HEK293 (cell line): ENCODE measurements at regions not wholly inside any gene's neighbourhood (a gene's known extent, or its start where the extent isn't known, plus 50 kb on each side); places are given as distances from the start of the nearest gene placed in this dataset.

Experiments
- CTCF ChIA-PET: fragments of 350-600 bp; formaldehyde crosslinking; extraction: SDS; loops from one replicate; lab custom pipeline; 2021; ENCODE audit warnings: antibody characterized with exemption; lab: Yijun Ruan, JAX
- POLR2A ChIA-PET: fragments of 300-600 bp; formaldehyde crosslinking; extraction: SDS; loops from one replicate; lab custom pipeline; 2020; ENCODE audit warnings: antibody characterized with exemption, inconsistent platforms; lab: Yijun Ruan, JAX
- H3K27ac ChIP-seq: fragments of 200-500 bp; sonication (Bioruptor generic); 2 replicates; pipeline ENCODE4 v1.5.1; 2014; ENCODE audit warnings: low read depth, low read length, control low read depth, inconsistent platforms; ENCODE audit errors: extremely low read depth
- H3K36me3 ChIP-seq, 2 experiments: fragments of 200-500 bp in 1 of 2; sonication (Bioruptor generic) in 1 of 2; 1 replicate in 1 of 2; 2 replicates in 1 of 2; pipeline ENCODE4 v1.5.1; 2014 to 2017; ENCODE audit warnings: inconsistent platforms in 2 of 2, low read length in 2 of 2; ENCODE audit not compliant: control insufficient read depth in 2 of 2, insufficient read depth in 1 of 2
- H3K4me1 ChIP-seq: fragments of 200-500 bp; sonication (Bioruptor generic); 2 replicates; pipeline ENCODE4 v1.5.1; 2014; ENCODE audit warnings: mild to moderate bottlenecking, low read length, inconsistent platforms; ENCODE audit not compliant: control insufficient read depth, insufficient read depth
- H3K4me3 ChIP-seq: 2 replicates; pipeline ENCODE4 v1.5.1; 2011; ENCODE audit warnings: low read depth, mild to moderate bottlenecking, control low read depth, low read length, moderate library complexity
- H3K9me3 ChIP-seq: fragments of 200-500 bp; sonication (Bioruptor generic); 2 replicates; pipeline ENCODE4 v1.5.1; 2014; ENCODE audit warnings: low read depth, low read length, inconsistent platforms; ENCODE audit not compliant: control insufficient read depth, insufficient read depth
- ATF2 ChIP-seq: fragments of 450-650 bp; formaldehyde crosslinking; IDR thresholded peaks from 2 replicates; pipeline ENCODE4 v1.5.1; 2016; ENCODE audit warnings: missing biosample characterization, missing genetic modification characterization, low read depth
- KLF9 ChIP-seq: fragments of 450-650 bp; formaldehyde crosslinking; IDR thresholded peaks from 2 replicates; pipeline ENCODE4 v1.5.1; 2016; ENCODE audit warnings: missing biosample characterization, missing genetic modification characterization, low read depth
- PRDM1 ChIP-seq: fragments of 450-650 bp; formaldehyde crosslinking; IDR thresholded peaks from 2 replicates; pipeline ENCODE4; 2016; ENCODE audit warnings: missing biosample characterization, missing genetic modification characterization
- PRDM4 ChIP-seq: fragments of 450-650 bp; formaldehyde crosslinking; IDR thresholded peaks from 2 replicates; pipeline ENCODE4 v1.5.1; 2017; ENCODE audit warnings: missing biosample characterization, missing genetic modification characterization
- SCRT2 ChIP-seq: fragments of 450-650 bp; formaldehyde crosslinking; IDR thresholded peaks from 2 replicates; pipeline ENCODE4 v1.5.1; 2016; ENCODE audit warnings: missing biosample characterization, missing genetic modification characterization
- SP2 ChIP-seq: fragments of 450-650 bp; formaldehyde crosslinking; IDR thresholded peaks from 2 replicates; pipeline ENCODE4 v1.5.1; 2016; ENCODE audit warnings: missing biosample characterization, missing genetic modification characterization
- ZEB2 ChIP-seq: fragments of 450-650 bp; formaldehyde crosslinking; IDR thresholded peaks from 2 replicates; pipeline ENCODE4 v1.5.1; 2016; ENCODE audit warnings: missing biosample characterization, missing genetic modification characterization
- ZIC2 ChIP-seq: fragments of 450-650 bp; formaldehyde crosslinking; IDR thresholded peaks from 2 replicates; pipeline ENCODE4 v1.5.1; 2016; ENCODE audit warnings: missing biosample characterization, missing genetic modification characterization
- ZNF121 ChIP-seq: fragments of 450-650 bp; formaldehyde crosslinking; IDR thresholded peaks from 2 replicates; pipeline ENCODE4 v1.5.1; 2016; ENCODE audit warnings: missing biosample characterization, missing genetic modification characterization
- ZNF138 ChIP-seq: fragments of 450-650 bp; formaldehyde crosslinking; IDR thresholded peaks from 2 replicates; pipeline ENCODE4 v1.5.1; 2016; ENCODE audit warnings: missing biosample characterization, missing genetic modification characterization, borderline replicate concordance
- ZNF202 ChIP-seq: fragments of 450-650 bp; formaldehyde crosslinking; IDR thresholded peaks from 2 replicates; pipeline ENCODE4 v1.5.1; 2016; ENCODE audit warnings: missing biosample characterization, missing genetic modification characterization, borderline replicate concordance
- ZNF221 ChIP-seq: fragments of 450-650 bp; formaldehyde crosslinking; IDR thresholded peaks from 2 replicates; pipeline ENCODE4 v1.5.1; 2017; ENCODE audit warnings: missing biosample characterization, missing genetic modification characterization, borderline replicate concordance
- ZNF280C ChIP-seq: fragments of 450-650 bp; formaldehyde crosslinking; IDR thresholded peaks from 2 replicates; pipeline ENCODE4 v1.5.1; 2016; ENCODE audit warnings: missing biosample characterization, missing genetic modification characterization
- ZNF335 ChIP-seq: fragments of 450-650 bp; formaldehyde crosslinking; conservative IDR thresholded peaks from 2 replicates; pipeline ENCODE4 v1.5.1; 2016; ENCODE audit warnings: missing biosample characterization, missing genetic modification characterization
- ZNF423 ChIP-seq: fragments of 450-650 bp; formaldehyde crosslinking; IDR thresholded peaks from 2 replicates; pipeline ENCODE4 v1.5.1; 2016; ENCODE audit warnings: missing biosample characterization, missing genetic modification characterization
- ZNF433 ChIP-seq: fragments of 450-650 bp; formaldehyde crosslinking; IDR thresholded peaks from 2 replicates; pipeline ENCODE4 v1.5.1; 2016; ENCODE audit warnings: missing biosample characterization, missing genetic modification characterization, low read depth
- ZNF518A ChIP-seq: fragments of 450-650 bp; formaldehyde crosslinking; conservative IDR thresholded peaks from 2 replicates; pipeline ENCODE4 v1.5.1; 2016; ENCODE audit warnings: low read depth, missing biosample characterization, missing genetic modification characterization
- ZNF529 ChIP-seq: fragments of 450-650 bp; formaldehyde crosslinking; IDR thresholded peaks from 2 replicates; pipeline ENCODE4 v1.5.1; 2017; ENCODE audit warnings: missing genetic modification characterization, missing biosample characterization; ENCODE audit not compliant: insufficient replicate concordance
- ZNF560 ChIP-seq: fragments of 450-650 bp; formaldehyde crosslinking; IDR thresholded peaks from 2 replicates; pipeline ENCODE4 v1.5.1; 2017; ENCODE audit warnings: missing biosample characterization, missing genetic modification characterization, borderline replicate concordance
- ZNF585B ChIP-seq: fragments of 450-650 bp; formaldehyde crosslinking; IDR thresholded peaks from 2 replicates; pipeline ENCODE4 v1.5.1; 2016; ENCODE audit warnings: missing biosample characterization, missing genetic modification characterization
- ZNF660 ChIP-seq: fragments of 450-650 bp; IDR thresholded peaks from 2 replicates; pipeline ENCODE4 v1.5.1; 2018; ENCODE audit warnings: missing biosample characterization, mild to moderate bottlenecking, missing genetic modification characterization
- ZNF830 ChIP-seq: fragments of 450-650 bp; IDR thresholded peaks from 2 replicates; pipeline ENCODE4 v1.5.0; 2018; ENCODE audit warnings: missing biosample characterization, missing genetic modification characterization, low read depth, mild to moderate bottlenecking, moderate library complexity
- ZSCAN18 ChIP-seq: fragments of 450-650 bp; formaldehyde crosslinking; IDR thresholded peaks from 2 replicates; pipeline ENCODE4 v1.5.1; 2016; ENCODE audit warnings: missing biosample characterization, missing genetic modification characterization
- ZSCAN30 ChIP-seq: fragments of 450-650 bp; IDR thresholded peaks from 2 replicates; pipeline ENCODE4 v1.5.1; 2018; ENCODE audit warnings: missing biosample characterization, mild to moderate bottlenecking, missing genetic modification characterization, moderate library complexity

GRCh38 chr15:47184003-47184907 is 533.0 kb upstream of the SEMA6D start:
- ChIA-PET POLR2A (interaction anchor here (0.5 kb wide), 1 partner anchor 283 kb away, joined by 4 read pairs; no protein-coding TSS in a partner anchor), CTCF (no interaction called here)
- peak overlapping the region; percentile 47 for H3K4me3 ChIP-seq
- no peaks in the 10 kb centered on the region for H3K36me3 ChIP-seq
- H3K9me3 ChIP-seq, result no peaks in the 10 kb centered on the region
- H3K4me1 ChIP-seq, result no peaks in the 10 kb centered on the region
- peak overlapping the region; percentile 70; the same call in 1 of the 2 replicates for H3K27ac ChIP-seq
- TF ChIP-seq ZNF560 (no peak), ATF2 (tag by site-specific recombination) (no peak), ZNF221 (no peak), ZNF280C (tag by site-specific recombination) (no peak), ZNF335 (tag by site-specific recombination) (peak; percentile 89), ZNF518A (no peak), ZNF660 (no peak), SP2 (tag by site-specific recombination) (peak; percentile 54), ZNF423 (tag by site-specific recombination) (no peak), ZNF202 (tag by site-specific recombination) (no peak), KLF9 (tag by site-specific recombination) (peak; percentile 56; the same call in 1 of the 2 replicates), ZEB2 (no peak), ZNF121 (peak; percentile 76), ZNF433 (tag by site-specific recombination) (no peak), ZSCAN18 (tag by site-specific recombination) (no peak), ZNF585B (tag by site-specific recombination) (no peak), PRDM4 (tag by site-specific recombination) (peak; percentile 33; the same call in 1 of the 2 replicates), ZNF138 (tag by site-specific recombination) (no peak), ZIC2 (tag by site-specific recombination) (peak; percentile 66), ZSCAN30 (tag by site-specific recombination) (no peak), SCRT2 (tag by site-specific recombination) (0 out of 2 replicates have a peak, but pooled peaks have one; percentile 10), ZNF529 (tag by site-specific recombination) (no peak), ZNF830 (no peak), PRDM1 (tag by site-specific recombination) (no peak)
